Esophagus mucosa (tissue), 1 donor: ENCODE measurements at regions not wholly inside any gene's neighbourhood (a gene's known extent, or its start where the extent isn't known, plus 50 kb on each side); places are given as distances from the start of the nearest gene placed in this dataset.

ENCODE experiments used
- ATAC-seq: fragments of 200-7000 bp; cut with Tn5 transposase; one replicate; pipeline ENCODE4 v1.9.1; 2020
- donor health status: DM: yes; HTN: yes; CAD: no.

DNA sequence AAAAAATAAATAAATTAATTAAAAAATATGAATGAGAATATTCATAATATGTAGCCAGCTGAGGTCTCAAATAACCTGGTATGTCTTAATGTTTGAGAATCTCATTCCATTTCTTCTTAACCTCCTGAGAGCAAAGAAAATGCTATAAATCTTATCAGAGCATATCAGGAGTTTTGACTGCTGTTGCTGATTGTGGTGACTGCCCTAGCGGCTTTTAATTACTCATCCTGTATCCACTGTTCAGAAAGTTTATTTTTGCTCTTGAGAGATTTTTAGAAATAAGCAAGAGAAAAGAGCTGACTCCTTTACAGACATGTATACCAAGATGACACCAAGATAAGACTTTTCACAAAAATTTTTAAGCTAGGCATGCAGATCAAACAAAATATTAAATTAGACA lies 454.8 kb upstream of the CBLB start:
- no peak for ATAC-seq

- no peak for ATAC-seq
Observed at GRCh38 chr3:106326941-106327695, 458.3 kb upstream of the CBLB start.

DNA sequence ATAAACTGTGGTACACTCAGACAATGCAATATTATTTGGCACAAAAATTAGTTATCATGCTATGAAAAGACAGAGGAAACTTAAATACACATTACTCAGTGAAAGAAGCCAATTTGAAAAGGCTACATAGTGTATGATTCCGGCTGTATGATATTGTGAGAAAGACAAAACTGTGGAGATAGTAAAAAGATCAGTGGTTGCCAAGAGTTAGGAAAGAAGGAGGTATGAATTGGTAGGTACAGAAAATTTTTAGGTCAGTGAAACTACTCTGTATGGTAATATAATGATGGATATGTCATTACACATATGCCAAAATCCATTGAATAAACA lies 458.8 kb upstream of the CBLB start:
- ATAC-seq, result no peak

- no peak for ATAC-seq
Observed at GRCh38 chr3:106328224-106328623, 459.4 kb upstream of the CBLB start.

GRCh38 chr3:106329521-106329920 lies 460.7 kb upstream of the CBLB start:
- ATAC-seq, result no peak

GRCh38 chr3:106331636-106332035 lies 462.8 kb upstream of the CBLB start:
- ATAC-seq, result no peak

- no peak for ATAC-seq
Observed at GRCh38 chr3:106332129-106332528, 463.3 kb upstream of the CBLB start.

- ATAC-seq, result peak; percentile 22
Observed at GRCh38 chr3:106332884-106333283, 464.1 kb upstream of the CBLB start.

DNA sequence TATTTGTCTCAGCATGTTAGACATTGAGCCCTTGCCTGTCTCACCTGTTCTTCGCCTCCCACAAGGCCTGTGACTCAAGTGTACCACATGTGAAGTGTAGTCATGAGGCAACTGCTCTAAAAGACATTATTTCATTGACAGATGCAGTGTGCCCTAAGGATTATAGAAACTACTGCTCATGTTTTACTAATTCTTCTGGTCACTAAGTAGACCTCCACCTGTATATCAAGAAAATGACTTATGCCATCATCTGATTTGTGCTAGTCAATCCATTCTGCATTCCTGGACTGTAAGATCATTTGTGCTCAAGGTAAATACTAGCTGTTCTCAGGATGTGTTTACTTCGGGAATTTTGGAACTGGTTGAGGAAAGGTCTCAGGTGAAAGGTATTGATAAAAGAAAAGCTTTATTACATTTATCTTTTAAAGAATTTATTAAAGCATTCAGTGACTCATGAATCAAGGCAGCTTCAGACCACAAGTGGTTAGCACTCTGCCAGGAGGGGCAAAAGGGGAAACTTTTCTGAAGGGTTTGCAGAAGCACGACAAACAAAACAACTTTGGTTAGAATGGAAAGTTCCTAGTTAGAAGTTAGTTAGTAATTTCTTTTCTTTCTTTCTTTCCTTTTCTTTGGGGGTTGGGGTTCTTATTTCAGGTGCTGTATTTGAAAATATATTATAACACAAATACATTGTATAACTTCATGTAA lies 465.3 kb upstream of the CBLB start:
- ATAC-seq, result peak; percentile 93

- no peak for ATAC-seq
Observed at GRCh38 chr3:106336619-106337018, 467.8 kb upstream of the CBLB start.

- no peak for ATAC-seq
Observed at GRCh38 chr3:106337116-106337515, 468.3 kb upstream of the CBLB start.

GRCh38 chr3:106338582-106339214 lies 469.9 kb upstream of the CBLB start:
- no peak for ATAC-seq

DNA sequence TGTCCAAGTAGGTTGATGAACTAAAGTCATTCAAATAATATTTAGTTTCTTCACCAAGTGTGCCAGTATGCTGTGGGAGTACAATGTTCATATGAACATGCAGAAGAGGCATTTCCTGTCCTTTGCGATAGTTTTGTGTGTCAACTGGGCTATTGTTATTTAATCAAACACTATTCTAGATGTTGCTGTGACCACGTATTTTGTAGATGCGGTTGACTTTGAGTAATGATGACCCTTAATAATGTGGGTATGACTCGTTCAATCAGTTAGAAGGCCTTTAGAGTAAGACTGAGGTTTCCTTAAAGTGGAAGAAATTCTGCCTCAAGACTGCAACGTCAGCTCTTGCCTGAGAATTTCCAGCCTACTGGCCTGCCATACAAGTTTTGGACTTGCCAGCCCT lies 470.7 kb upstream of the CBLB start:
- ATAC-seq, result no peak

- no peak for ATAC-seq
Observed at GRCh38 chr3:106341087-106341486, 472.3 kb upstream of the CBLB start.

DNA sequence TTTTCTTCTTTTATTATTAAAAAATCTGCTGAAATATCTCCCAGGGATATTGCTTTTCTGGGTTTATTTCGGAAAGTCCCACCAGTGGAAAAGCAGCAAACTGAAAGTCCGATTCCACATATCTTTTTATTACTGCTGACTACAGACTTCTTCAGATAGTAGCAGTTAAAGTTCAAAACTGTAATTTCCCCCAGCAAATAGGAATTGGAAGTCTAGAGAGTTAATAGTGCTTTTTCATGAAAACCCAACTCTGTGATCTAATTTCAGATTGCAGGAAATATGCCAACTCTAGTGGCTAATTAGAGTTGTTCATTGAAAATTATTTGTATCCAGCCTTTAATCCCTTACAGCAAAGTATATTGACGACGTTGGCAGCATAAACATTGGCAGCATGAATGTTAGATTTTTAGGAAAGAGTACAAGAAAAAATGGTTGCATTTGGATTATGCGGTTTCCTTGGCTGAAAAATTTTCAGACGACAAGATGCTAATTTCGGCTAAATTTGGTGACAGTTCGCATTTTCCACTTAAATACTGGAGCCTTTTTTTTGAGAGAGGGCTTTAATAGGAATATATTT lies 472.9 kb upstream of the CBLB start:
- ATAC-seq, result no peak

GRCh38 chr3:106342386-106342785 lies 473.6 kb upstream of the CBLB start:
- no peak for ATAC-seq

DNA sequence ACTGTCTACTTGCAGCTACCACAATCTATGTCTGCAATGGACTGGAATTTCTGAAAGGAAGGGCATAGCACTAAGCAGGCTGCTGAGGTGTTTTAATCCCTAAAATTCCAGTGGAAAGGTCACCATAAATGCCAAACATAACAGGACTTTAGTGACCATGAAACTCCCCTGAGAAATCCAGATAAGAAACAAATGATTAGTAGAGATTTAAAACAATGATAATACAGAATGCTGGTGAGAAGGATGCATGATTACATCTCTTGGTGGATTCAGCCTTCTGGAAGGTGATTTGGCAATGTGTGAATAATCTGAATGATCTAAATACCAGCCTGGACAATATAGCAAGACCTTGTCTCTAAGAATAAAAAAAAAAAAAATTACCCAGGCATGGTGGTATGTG lies 475.0 kb upstream of the CBLB start:
- ATAC-seq, result no peak

- peak; percentile 52 for ATAC-seq
Observed at GRCh38 chr3:106345353-106346027, 476.7 kb upstream of the CBLB start.

- ATAC-seq, result no peak
Observed at GRCh38 chr3:106347350-106347749, 478.5 kb upstream of the CBLB start.

GRCh38 chr3:106348139-106348690 lies 479.4 kb upstream of the CBLB start:
- no peak for ATAC-seq

DNA sequence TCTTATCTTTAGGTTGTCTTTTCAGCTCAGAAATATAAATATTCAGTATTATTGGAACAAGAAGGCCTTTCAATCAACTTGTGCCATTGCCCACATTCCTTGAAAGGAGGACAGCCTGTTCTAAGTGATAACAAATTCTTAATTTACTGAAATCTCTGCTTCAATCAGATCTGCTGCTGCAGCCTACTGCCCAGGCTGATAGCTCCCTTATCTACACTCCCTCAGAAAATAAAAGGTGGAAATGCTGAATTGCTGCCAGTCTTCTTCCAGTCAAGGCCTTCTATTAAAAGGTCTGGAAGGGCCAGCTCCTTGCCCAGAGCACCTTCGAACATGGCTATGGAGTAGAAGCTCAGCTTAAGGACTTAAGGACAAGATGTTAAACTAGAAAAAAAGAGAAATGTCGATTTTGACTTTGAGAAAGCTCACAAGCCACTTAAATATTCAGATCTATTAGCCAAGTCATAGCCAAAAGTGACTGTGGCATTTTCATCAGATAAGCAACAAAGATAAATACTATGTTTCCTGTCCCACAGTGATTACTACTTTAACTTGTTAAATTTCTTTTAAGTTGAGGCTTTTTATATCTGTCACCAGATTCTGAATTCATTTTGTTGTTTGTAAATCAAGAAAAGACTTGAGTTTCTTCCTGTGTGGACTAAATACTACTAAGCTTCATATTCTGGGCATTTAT lies 480.5 kb upstream of the CBLB start:
- ATAC-seq, result no peak

DNA sequence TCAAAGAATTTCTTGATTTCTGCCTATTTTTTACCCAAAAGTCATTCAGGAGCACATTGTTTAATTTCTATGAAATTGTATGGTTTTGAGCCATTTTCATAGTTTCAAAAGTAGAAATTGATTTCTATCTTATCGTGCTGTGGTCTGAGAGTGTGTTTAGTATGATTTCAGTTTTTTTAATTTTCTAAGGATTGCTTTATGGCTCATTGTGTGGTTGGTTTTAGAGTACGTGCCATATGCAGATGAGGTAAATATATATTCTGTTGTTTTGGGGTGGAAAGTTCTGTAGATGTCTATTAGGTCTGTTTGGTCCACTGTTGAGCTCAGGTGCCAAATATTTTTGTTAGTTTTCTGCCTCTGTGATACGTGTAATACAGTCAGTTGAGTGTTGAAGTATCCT lies 487.1 kb upstream of the CBLB start:
- no peak for ATAC-seq
